Peyer's patch (tissue), 4 donors: ENCODE measurements at regions not wholly inside any gene's neighbourhood (a gene's known extent, or its start where the extent isn't known, plus 50 kb on each side); places are given as distances from the start of the nearest gene placed in this dataset.

Source experiments
- CTCF ChIP-seq, 6 experiments: fragments of 450-650 bp in 4 of 6; fragments of 200-600 bp in 2 of 6; sonication (generic) in 1 of 6; IDR thresholded peaks; one replicate each; pipeline ENCODE4 v1.5.1; 2017 to 2019; ENCODE audit warnings: antibody characterized with exemption in 6 of 6, mild to moderate bottlenecking in 3 of 6, moderate library complexity in 1 of 6
- POLR2A ChIP-seq, 2 donors: fragments of 450-650 bp; IDR thresholded peaks; one replicate each; pipeline ENCODE4 v1.5.1; 2017; ENCODE audit warnings: antibody characterized with exemption in 2 of 2, mild to moderate bottlenecking in 2 of 2, moderate library complexity in 2 of 2

DNA sequence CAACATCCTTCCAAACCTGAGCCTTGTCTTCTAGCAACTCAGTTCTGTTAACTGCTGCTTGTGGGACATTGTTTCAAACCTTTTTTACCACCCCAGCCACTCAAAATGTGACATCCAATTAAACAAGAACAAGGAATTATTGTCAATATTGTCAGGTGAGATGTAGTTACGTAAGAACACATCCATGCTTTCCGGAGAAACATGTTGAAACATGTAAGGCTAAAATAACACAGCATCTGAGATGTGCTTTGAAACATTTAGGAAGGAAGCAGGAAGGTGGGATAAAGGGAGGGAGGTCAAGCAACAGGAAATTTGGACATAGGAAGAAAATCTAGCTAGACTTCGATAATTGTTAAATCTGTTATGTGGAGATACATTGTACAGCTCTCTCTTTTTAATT lies 50.9 kb upstream of the PRICKLE2 start:
- no peak for TF ChIP-seq CTCF (IDR thresholded peaks at IDR 0.05)
- no peak for TF ChIP-seq POLR2A (IDR thresholded peaks at IDR 0.05)
